ENCODE measurements at regions not wholly inside any gene's neighbourhood (a gene's known extent, or its start where the extent isn't known, plus 50 kb on each side); places are given as distances from the start of the nearest gene placed in this dataset.

- no peak for DNase-seq
- no peak overlapping the region for H3K27ac ChIP-seq
- 13 to 53% (median 37%) methylated on average over 2 of the region's 2 CpGs for whole genome bisulfite sequencing, 4 donors
- TF ChIP-seq CTCF (IDR thresholded peaks at IDR 0.05) (no peak), POLR2A (IDR thresholded peaks at IDR 0.05) (no peak)
- H3K4me3 ChIP-seq: no peak overlapping the region
- H3K4me1 ChIP-seq (replicated peaks in 1 of 2): no peaks in the 10 kb centered on the region
- H3K36me3 ChIP-seq (replicated peaks in 1 of 2): no peaks in the 10 kb centered on the region
- peaks cover 5% of the 10 kb centered on the region for H3K27me3 ChIP-seq
- H3K9me3 ChIP-seq (replicated peaks in 1 of 3): no peaks in the 10 kb centered on the region
- intact Hi-C loops (cut with DNase I): no loop called here
Measured at GRCh38 chr14:106681568-106681967, 1155.2 kb downstream of the TMEM121 start.

DNA sequence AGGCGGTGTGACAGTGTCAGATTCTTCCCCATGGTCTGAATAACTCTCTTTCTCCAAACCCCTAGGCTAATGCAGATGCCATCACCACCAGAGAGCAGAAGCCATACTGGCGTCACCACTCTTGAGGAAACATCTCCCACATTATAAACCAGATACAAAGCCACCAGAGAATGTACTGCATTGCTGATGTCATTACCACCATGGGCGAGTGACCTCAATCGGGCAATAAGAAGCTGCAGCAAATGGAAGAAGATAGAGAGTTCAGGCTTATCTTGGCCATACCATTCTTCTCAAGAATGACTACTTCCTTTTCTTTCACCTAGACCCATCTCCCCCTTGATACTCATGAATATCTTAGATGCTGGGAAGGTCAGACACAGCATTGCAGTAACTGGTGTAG is 1157.2 kb downstream of the TMEM121 start:
- Histone ChIP-seq H3K9me3 (replicated peaks in 1 of 3) (no peaks in the 10 kb centered on the region), H3K27me3 (peaks cover 9% of the 10 kb centered on the region), H3K4me3 (no peak overlapping the region), H3K27ac (no peak overlapping the region), H3K4me1 (replicated peaks in 1 of 2) (no peaks in the 10 kb centered on the region), H3K36me3 (replicated peaks in 1 of 2) (no peaks in the 10 kb centered on the region)
- DNase-seq: no peak
- TF ChIP-seq CTCF (IDR thresholded peaks at IDR 0.05) (no peak), POLR2A (IDR thresholded peaks at IDR 0.05) (no peak)
- 61 to 74% (median 69%) methylated on average over 4 of the region's 4 CpGs for WGBS, 4 donors
- intact Hi-C loops (cut with DNase I): no loop called here

GRCh38 chr14:106686533-106686932 is 1160.2 kb downstream of the TMEM121 start:
- no peak overlapping the region for H3K27ac ChIP-seq
- H3K4me3 ChIP-seq: no peak overlapping the region
- intact Hi-C loops (cut with DNase I): no loop called here
- H3K36me3 ChIP-seq (replicated peaks in 1 of 2): no peaks in the 10 kb centered on the region
- peaks cover 9% of the 10 kb centered on the region for H3K27me3 ChIP-seq
- DNase-seq: no peak
- 53 to 66% (median 62%) methylated on average over 5 of the region's 5 CpGs for WGBS, 4 donors
- no peaks in the 10 kb centered on the region for H3K9me3 ChIP-seq (replicated peaks in 1 of 3)
- no peaks in the 10 kb centered on the region for H3K4me1 ChIP-seq (replicated peaks in 1 of 2)
- TF ChIP-seq POLR2A (IDR thresholded peaks at IDR 0.05) (no peak), CTCF (IDR thresholded peaks at IDR 0.05) (no peak)

GRCh38 chr14:106690333-106690891 is 1164.0 kb downstream of the TMEM121 start:
- DNase-seq: no peak
- no peak overlapping the region for H3K4me3 ChIP-seq
- H3K27me3 ChIP-seq: peaks cover 9% of the 10 kb centered on the region
- H3K4me1 ChIP-seq (replicated peaks in 1 of 2): no peaks in the 10 kb centered on the region
- H3K27ac ChIP-seq: no peak overlapping the region
- 14 to 44% (median 26%) methylated on average over 1 of the region's 1 CpG for WGBS, 4 donors
- no peaks in the 10 kb centered on the region for H3K36me3 ChIP-seq (replicated peaks in 1 of 2)
- TF ChIP-seq POLR2A (IDR thresholded peaks at IDR 0.05) (no peak), CTCF (IDR thresholded peaks at IDR 0.05) (no peak)
- intact Hi-C loops (cut with DNase I): no loop called here
- no peaks in the 10 kb centered on the region for H3K9me3 ChIP-seq (replicated peaks in 1 of 3)
